ENCODE measurements at regions not wholly inside any gene's neighbourhood (a gene's known extent, or its start where the extent isn't known, plus 50 kb on each side); places are given as distances from the start of the nearest gene placed in this dataset.
A peak's percentile ranks its signal among the peaks of the same experiment; 100 is the strongest.

GRCh38 chr12:24008166-24008565 is 58.7 kb upstream of the SOX5 start:
- Histone ChIP-seq H3K4me3 (ENCODE audit: low read length) (no peak overlapping the region), H3K9ac (ENCODE audit: low read length) (no peak overlapping the region), H2AFZ (ENCODE audit: low read depth, low read length) (no peak overlapping the region), H3K27ac (ENCODE audit: low read length) (peak overlapping the region; percentile 17), H3K4me2 (ENCODE audit: low read length) (no peak overlapping the region), H3K9me3 (ENCODE audit: low read length) (no peaks in the 10 kb centered on the region), H3K79me2 (replicated peaks; ENCODE audit: insufficient read depth, low read length) (no peaks in the 10 kb centered on the region), H3K36me3 (ENCODE audit: insufficient read depth, low read length) (no peaks in the 10 kb centered on the region), H3K27me3 (ENCODE audit: insufficient read depth, low read depth, low read length) (no peaks in the 10 kb centered on the region), H4K20me1 (ENCODE audit: insufficient read depth) (no peaks in the 10 kb centered on the region), H3K9me2 (ENCODE audit: insufficient read depth, low read length) (no peaks in the 10 kb centered on the region), H3F3A (ENCODE audit: insufficient read depth, low read length, poor library complexity, severe bottlenecking) (no peaks in the 10 kb centered on the region)
- TF ChIP-seq EP300 (conservative IDR thresholded peaks at IDR 0.05; ENCODE audit: poor library complexity, severe bottlenecking) (peak; percentile 86), CTCF (IDR thresholded peaks at IDR 0.05; ENCODE audit: poor library complexity, severe bottlenecking) (no peak), POLR2AphosphoS5 (IDR thresholded peaks at IDR 0.05) (peak; percentile 58)

Small RNAs in the stretch of these regions (small RNA-seq; reads per million reads assigned to genes)
- gene MIR920 (0 reads per million in 3 experiments), gene RN7SL38P (0 to 1.0 (median 0) reads per million in 3 experiments)
